ENCODE measurements at regions not wholly inside any gene's neighbourhood (a gene's known extent, or its start where the extent isn't known, plus 50 kb on each side); places are given as distances from the start of the nearest gene placed in this dataset.

GRCh38 chr4:126262665-126263064 is 947.9 kb downstream of the FAT4 start:
- H3K27me3 ChIP-seq (ENCODE audit: control insufficient read depth, insufficient read depth, low read length): no peaks in the 10 kb centered on the region
- no peaks in the 10 kb centered on the region for H3K9me3 ChIP-seq (ENCODE audit: control insufficient read depth, insufficient read depth, low read length)
- no peak overlapping the region for H3K9ac ChIP-seq (ENCODE audit: low read depth, low read length)
- no peaks in the 10 kb centered on the region for H3K36me3 ChIP-seq (ENCODE audit: control insufficient read depth, insufficient read depth, low read length)
- H3K4me1 ChIP-seq (ENCODE audit: control insufficient read depth, insufficient read depth, low read length): no peaks in the 10 kb centered on the region
- no peak overlapping the region for H3K4me3 ChIP-seq (ENCODE audit: low read depth, low read length)

GRCh38 chr4:126264839-126265238 is 950.1 kb downstream of the FAT4 start:
- Histone ChIP-seq H3K9me3 (ENCODE audit: control insufficient read depth, insufficient read depth, low read length) (no peaks in the 10 kb centered on the region), H3K9ac (ENCODE audit: low read depth, low read length) (no peak overlapping the region), H3K36me3 (ENCODE audit: control insufficient read depth, insufficient read depth, low read length) (no peaks in the 10 kb centered on the region), H3K27me3 (ENCODE audit: control insufficient read depth, insufficient read depth, low read length) (no peaks in the 10 kb centered on the region), H3K4me1 (ENCODE audit: control insufficient read depth, insufficient read depth, low read length) (no peaks in the 10 kb centered on the region), H3K4me3 (ENCODE audit: low read depth, low read length) (no peak overlapping the region)

GRCh38 chr4:126265888-126266287 is 951.1 kb downstream of the FAT4 start:
- H3K27me3 ChIP-seq (ENCODE audit: control insufficient read depth, insufficient read depth, low read length): no peaks in the 10 kb centered on the region
- H3K4me3 ChIP-seq (ENCODE audit: low read depth, low read length): no peak overlapping the region
- H3K9me3 ChIP-seq (ENCODE audit: control insufficient read depth, insufficient read depth, low read length): no peaks in the 10 kb centered on the region
- no peak overlapping the region for H3K9ac ChIP-seq (ENCODE audit: low read depth, low read length)
- H3K36me3 ChIP-seq (ENCODE audit: control insufficient read depth, insufficient read depth, low read length): no peaks in the 10 kb centered on the region
- no peaks in the 10 kb centered on the region for H3K4me1 ChIP-seq (ENCODE audit: control insufficient read depth, insufficient read depth, low read length)

- no peak overlapping the region for H3K9ac ChIP-seq (ENCODE audit: low read depth, low read length)
- no peaks in the 10 kb centered on the region for H3K27me3 ChIP-seq (ENCODE audit: control insufficient read depth, insufficient read depth, low read length)
- H3K9me3 ChIP-seq (ENCODE audit: control insufficient read depth, insufficient read depth, low read length): no peaks in the 10 kb centered on the region
- no peak overlapping the region for H3K4me3 ChIP-seq (ENCODE audit: low read depth, low read length)
- H3K4me1 ChIP-seq (ENCODE audit: control insufficient read depth, insufficient read depth, low read length): no peaks in the 10 kb centered on the region
- H3K36me3 ChIP-seq (ENCODE audit: control insufficient read depth, insufficient read depth, low read length): no peaks in the 10 kb centered on the region
Observed at GRCh38 chr4:126267689-126268088, 952.9 kb downstream of the FAT4 start.

GRCh38 chr4:126268106-126268505 is 953.4 kb downstream of the FAT4 start:
- Histone ChIP-seq H3K27me3 (ENCODE audit: control insufficient read depth, insufficient read depth, low read length) (no peaks in the 10 kb centered on the region), H3K9ac (ENCODE audit: low read depth, low read length) (no peak overlapping the region), H3K36me3 (ENCODE audit: control insufficient read depth, insufficient read depth, low read length) (no peaks in the 10 kb centered on the region)

GRCh38 chr4:126269106-126269505 is 954.4 kb downstream of the FAT4 start:
- Histone ChIP-seq H3K4me3 (ENCODE audit: low read depth, low read length) (no peak overlapping the region), H3K4me1 (ENCODE audit: control insufficient read depth, insufficient read depth, low read length) (no peaks in the 10 kb centered on the region), H3K36me3 (ENCODE audit: control insufficient read depth, insufficient read depth, low read length) (no peaks in the 10 kb centered on the region), H3K9me3 (ENCODE audit: control insufficient read depth, insufficient read depth, low read length) (no peaks in the 10 kb centered on the region), H3K9ac (ENCODE audit: low read depth, low read length) (no peak overlapping the region), H3K27me3 (ENCODE audit: control insufficient read depth, insufficient read depth, low read length) (no peaks in the 10 kb centered on the region)

More at GRCh38 chr4:126268106-126268505, 953.4 kb downstream of the FAT4 start:
- Histone ChIP-seq H3K9me3 (ENCODE audit: control insufficient read depth, insufficient read depth, low read length) (no peaks in the 10 kb centered on the region), H3K4me1 (ENCODE audit: control insufficient read depth, insufficient read depth, low read length) (no peaks in the 10 kb centered on the region), H3K4me3 (ENCODE audit: low read depth, low read length) (no peak overlapping the region)

- no peak overlapping the region for H3K4me3 ChIP-seq (ENCODE audit: low read depth, low read length)
- no peaks in the 10 kb centered on the region for H3K27me3 ChIP-seq (ENCODE audit: control insufficient read depth, insufficient read depth, low read length)
- no peaks in the 10 kb centered on the region for H3K36me3 ChIP-seq (ENCODE audit: control insufficient read depth, insufficient read depth, low read length)
- H3K4me1 ChIP-seq (ENCODE audit: control insufficient read depth, insufficient read depth, low read length): no peaks in the 10 kb centered on the region
- H3K9me3 ChIP-seq (ENCODE audit: control insufficient read depth, insufficient read depth, low read length): no peaks in the 10 kb centered on the region
- no peak overlapping the region for H3K9ac ChIP-seq (ENCODE audit: low read depth, low read length)
Observed at GRCh38 chr4:126271292-126271691, 956.5 kb downstream of the FAT4 start.

- no peaks in the 10 kb centered on the region for H3K27me3 ChIP-seq (ENCODE audit: control insufficient read depth, insufficient read depth, low read length)
- no peak overlapping the region for H3K4me3 ChIP-seq (ENCODE audit: low read depth, low read length)
- no peaks in the 10 kb centered on the region for H3K36me3 ChIP-seq (ENCODE audit: control insufficient read depth, insufficient read depth, low read length)
- H3K9ac ChIP-seq (ENCODE audit: low read depth, low read length): no peak overlapping the region
- H3K4me1 ChIP-seq (ENCODE audit: control insufficient read depth, insufficient read depth, low read length): no peaks in the 10 kb centered on the region
- no peaks in the 10 kb centered on the region for H3K9me3 ChIP-seq (ENCODE audit: control insufficient read depth, insufficient read depth, low read length)
Observed at GRCh38 chr4:126273746-126274145, 959.0 kb downstream of the FAT4 start.

GRCh38 chr4:126291886-126292285 is 977.1 kb downstream of the FAT4 start:
- H3K9me3 ChIP-seq (ENCODE audit: control insufficient read depth, insufficient read depth, low read length): no peaks in the 10 kb centered on the region
- no peak overlapping the region for H3K9ac ChIP-seq (ENCODE audit: low read depth, low read length)
- no peak overlapping the region for H3K4me3 ChIP-seq (ENCODE audit: low read depth, low read length)
- no peaks in the 10 kb centered on the region for H3K36me3 ChIP-seq (ENCODE audit: control insufficient read depth, insufficient read depth, low read length)
- no peaks in the 10 kb centered on the region for H3K4me1 ChIP-seq (ENCODE audit: control insufficient read depth, insufficient read depth, low read length)
- no peaks in the 10 kb centered on the region for H3K27me3 ChIP-seq (ENCODE audit: control insufficient read depth, insufficient read depth, low read length)

- Histone ChIP-seq H3K36me3 (ENCODE audit: control insufficient read depth, insufficient read depth, low read length) (no peaks in the 10 kb centered on the region), H3K27me3 (ENCODE audit: control insufficient read depth, insufficient read depth, low read length) (no peaks in the 10 kb centered on the region), H3K4me1 (ENCODE audit: control insufficient read depth, insufficient read depth, low read length) (no peaks in the 10 kb centered on the region), H3K4me3 (ENCODE audit: low read depth, low read length) (no peak overlapping the region), H3K9me3 (ENCODE audit: control insufficient read depth, insufficient read depth, low read length) (peaks cover 4% of the 10 kb centered on the region), H3K9ac (ENCODE audit: low read depth, low read length) (no peak overlapping the region)
Observed at GRCh38 chr4:126298271-126298670, 983.5 kb downstream of the FAT4 start.

- Histone ChIP-seq H3K4me3 (ENCODE audit: low read depth, low read length) (no peak overlapping the region), H3K4me1 (ENCODE audit: control insufficient read depth, insufficient read depth, low read length) (no peaks in the 10 kb centered on the region), H3K9ac (ENCODE audit: low read depth, low read length) (no peak overlapping the region), H3K27me3 (ENCODE audit: control insufficient read depth, insufficient read depth, low read length) (no peaks in the 10 kb centered on the region), H3K9me3 (ENCODE audit: control insufficient read depth, insufficient read depth, low read length) (no peaks in the 10 kb centered on the region), H3K36me3 (ENCODE audit: control insufficient read depth, insufficient read depth, low read length) (no peaks in the 10 kb centered on the region)
Observed at GRCh38 chr4:126306152-126306869, 991.6 kb downstream of the FAT4 start.

- no peaks in the 10 kb centered on the region for H3K9me3 ChIP-seq (ENCODE audit: control insufficient read depth, insufficient read depth, low read length)
- H3K9ac ChIP-seq (ENCODE audit: low read depth, low read length): no peak overlapping the region
Observed at GRCh38 chr4:126318376-126318775, 1003.6 kb downstream of the FAT4 start.

More at GRCh38 chr4:126318376-126318775, 1003.6 kb downstream of the FAT4 start:
- no peaks in the 10 kb centered on the region for H3K27me3 ChIP-seq (ENCODE audit: control insufficient read depth, insufficient read depth, low read length)
- no peak overlapping the region for H3K4me3 ChIP-seq (ENCODE audit: low read depth, low read length)
- no peaks in the 10 kb centered on the region for H3K36me3 ChIP-seq (ENCODE audit: control insufficient read depth, insufficient read depth, low read length)
- H3K4me1 ChIP-seq (ENCODE audit: control insufficient read depth, insufficient read depth, low read length): no peaks in the 10 kb centered on the region
